ENCODE measurements at regions not wholly inside any gene's neighbourhood (a gene's known extent, or its start where the extent isn't known, plus 50 kb on each side); places are given as distances from the start of the nearest gene placed in this dataset.

DNA sequence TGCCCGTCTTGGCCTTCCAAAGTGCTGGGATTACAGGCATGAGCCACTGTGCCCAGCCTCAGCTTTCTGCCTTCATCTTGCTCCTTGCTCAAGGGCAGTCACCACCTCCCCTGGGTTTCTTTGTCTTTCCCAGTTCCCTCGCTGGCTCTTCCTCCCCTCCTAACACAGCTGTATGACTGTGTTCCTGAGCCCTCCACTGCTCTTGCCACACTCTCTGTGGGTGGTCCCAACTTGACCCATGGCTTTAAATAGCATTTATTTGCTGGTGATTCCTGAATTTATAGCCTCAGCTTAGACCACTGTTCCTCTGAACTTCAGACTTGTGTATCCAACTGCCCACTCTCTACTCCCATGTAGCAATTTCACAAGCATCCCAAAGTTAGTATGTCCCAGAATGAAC, 181.3 kb downstream of the BAMBI start:
- TF ChIP-seq, protein P1, sequence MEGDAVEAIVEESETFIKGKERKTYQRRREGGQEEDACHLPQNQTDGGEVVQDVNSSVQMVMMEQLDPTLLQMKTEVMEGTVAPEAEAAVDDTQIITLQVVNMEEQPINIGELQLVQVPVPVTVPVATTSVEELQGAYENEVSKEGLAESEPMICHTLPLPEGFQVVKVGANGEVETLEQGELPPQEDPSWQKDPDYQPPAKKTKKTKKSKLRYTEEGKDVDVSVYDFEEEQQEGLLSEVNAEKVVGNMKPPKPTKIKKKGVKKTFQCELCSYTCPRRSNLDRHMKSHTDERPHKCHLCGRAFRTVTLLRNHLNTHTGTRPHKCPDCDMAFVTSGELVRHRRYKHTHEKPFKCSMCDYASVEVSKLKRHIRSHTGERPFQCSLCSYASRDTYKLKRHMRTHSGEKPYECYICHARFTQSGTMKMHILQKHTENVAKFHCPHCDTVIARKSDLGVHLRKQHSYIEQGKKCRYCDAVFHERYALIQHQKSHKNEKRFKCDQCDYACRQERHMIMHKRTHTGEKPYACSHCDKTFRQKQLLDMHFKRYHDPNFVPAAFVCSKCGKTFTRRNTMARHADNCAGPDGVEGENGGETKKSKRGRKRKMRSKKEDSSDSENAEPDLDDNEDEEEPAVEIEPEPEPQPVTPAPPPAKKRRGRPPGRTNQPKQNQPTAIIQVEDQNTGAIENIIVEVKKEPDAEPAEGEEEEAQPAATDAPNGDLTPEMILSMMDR (IDR thresholded peaks at IDR 0.05) = no peak
- no peak for TF ChIP-seq EP300 (IDR thresholded peaks at IDR 0.05)
- TF ChIP-seq POLR2AphosphoS5 (IDR thresholded peaks at IDR 0.05) = no peak

Data from stomach (tissue), 4 donors.